Breast epithelium (tissue), 4 donors: ENCODE measurements at regions not wholly inside any gene's neighbourhood (a gene's known extent, or its start where the extent isn't known, plus 50 kb on each side); places are given as distances from the start of the nearest gene placed in this dataset.

Experiments
- DNase-seq, 2 donors: peaks; one replicate each; pipeline ENCODE4 v3.0.0-alpha.2; 2019; ENCODE audit warnings: low spot score in 2 of 2
- H3K27ac ChIP-seq, 2 donors: fragments of 200-600 bp; sonication (generic) in 1 of 2; one replicate each; pipeline ENCODE4 v1.5.1; 2016 to 2019; ENCODE audit warnings: mild to moderate bottlenecking in 1 of 2
- H3K27me3 ChIP-seq, 2 donors: fragments of 200-600 bp; sonication (generic) in 1 of 2; one replicate each; pipeline versions ENCODE4 v1.5.1 to v1.6.0; 2017 to 2019; ENCODE audit warnings: control low read depth in 1 of 2, mild to moderate bottlenecking in 1 of 2
- H3K36me3 ChIP-seq: fragments of 200-600 bp; one replicate; pipeline ENCODE4 v1.5.1; 2019
- H3K4me1 ChIP-seq, 2 donors: fragments of 200-600 bp; sonication (generic); one replicate each; pipeline ENCODE4 v1.5.1; 2016 to 2019; ENCODE audit warnings: control low read depth in 1 of 2
- H3K4me3 ChIP-seq, 3 donors: fragments of 200-600 bp; sonication (generic); 1 replicate in 2 of 3; 2 replicates in 1 of 3; pipeline ENCODE4 v1.5.1; 2016 to 2019; ENCODE audit warnings: mild to moderate bottlenecking in 3 of 3, moderate library complexity in 2 of 3
- H3K9me3 ChIP-seq, 2 donors: fragments of 200-600 bp; sonication (generic) in 1 of 2; one replicate each; pipeline ENCODE4 v1.5.1; 2016 to 2019; ENCODE audit warnings: control low read depth in 1 of 2
- CTCF ChIP-seq, 3 donors: fragments of 450-650 bp; IDR thresholded peaks; one replicate each; pipeline ENCODE4 v1.5.1; 2016 to 2017; ENCODE audit warnings: antibody characterized with exemption in 3 of 3, mild to moderate bottlenecking in 3 of 3, moderate library complexity in 3 of 3
- POLR2A ChIP-seq: fragments of 450-650 bp; IDR thresholded peaks from one replicate; pipeline ENCODE4 v1.6.1; 2016; ENCODE audit warnings: antibody characterized with exemption, mild to moderate bottlenecking, moderate library complexity
- POLR2AphosphoS5 ChIP-seq, 3 donors: sonication (generic); formaldehyde crosslinking; IDR thresholded peaks; one replicate each; pipeline ENCODE4 v1.6.1; 2017; ENCODE audit warnings: antibody characterized with exemption in 3 of 3
- intact Hi-C: fragments of 100-400 bp; cut with DNase I; formaldehyde crosslinking; loops from one replicate; pipeline ENCODE4 v1.15.1; 2023; ENCODE audit warnings: low total_unique reads

- DNase-seq: no peak
- intact Hi-C loops: no loop called here
- TF ChIP-seq POLR2AphosphoS5 (IDR thresholded peaks at IDR 0.05) (no peak), POLR2A (no peak), CTCF (IDR thresholded peaks at IDR 0.05) (no peak)
- Histone ChIP-seq H3K4me1 (no peaks in the 10 kb centered on the region), H3K27ac (no peak overlapping the region), H3K9me3 (no peaks in the 10 kb centered on the region), H3K36me3 (no peaks in the 10 kb centered on the region), H3K4me3 (no peak overlapping the region), H3K27me3 (no peaks in the 10 kb centered on the region)
Measured at GRCh38 chr11:37087650-37088572, 489.9 kb upstream of the RAG2 start.

GRCh38 chr11:37078521-37078920, 480.5 kb upstream of the RAG2 start:
- no peak overlapping the region for H3K27ac ChIP-seq
- intact Hi-C loops: no loop called here
- H3K36me3 ChIP-seq: no peaks in the 10 kb centered on the region
- TF ChIP-seq POLR2AphosphoS5 (IDR thresholded peaks at IDR 0.05) (no peak), POLR2A (no peak), CTCF (IDR thresholded peaks at IDR 0.05) (no peak)
- H3K4me1 ChIP-seq: no peaks in the 10 kb centered on the region
- H3K9me3 ChIP-seq: no peaks in the 10 kb centered on the region
- no peaks in the 10 kb centered on the region for H3K27me3 ChIP-seq
- H3K4me3 ChIP-seq: no peak overlapping the region
- DNase-seq: no peak

- no peak for TF ChIP-seq POLR2A
- no peak for TF ChIP-seq POLR2AphosphoS5 (IDR thresholded peaks at IDR 0.05)
- no peak for TF ChIP-seq CTCF (IDR thresholded peaks at IDR 0.05)
- no peaks in the 10 kb centered on the region for H3K4me1 ChIP-seq
Measured at GRCh38 chr11:37076866-37077265, 478.8 kb upstream of the RAG2 start.

GRCh38 chr11:37072538-37073055, 474.6 kb upstream of the RAG2 start:
- Histone ChIP-seq H3K27me3 (no peaks in the 10 kb centered on the region), H3K36me3 (no peaks in the 10 kb centered on the region), H3K4me1 (no peaks in the 10 kb centered on the region), H3K27ac (no peak overlapping the region), H3K4me3 (no peak overlapping the region), H3K9me3 (no peaks in the 10 kb centered on the region)
- intact Hi-C loops: no loop called here
- no peak for DNase-seq
- TF ChIP-seq POLR2A: no peak
- TF ChIP-seq POLR2AphosphoS5 (IDR thresholded peaks at IDR 0.05): no peak
- TF ChIP-seq CTCF (IDR thresholded peaks at IDR 0.05): no peak

More at GRCh38 chr11:37076866-37077265, 478.8 kb upstream of the RAG2 start:
- H3K27me3 ChIP-seq: no peaks in the 10 kb centered on the region
- H3K4me3 ChIP-seq: no peak overlapping the region
- DNase-seq: no peak
- H3K27ac ChIP-seq: no peak overlapping the region
- no peaks in the 10 kb centered on the region for H3K9me3 ChIP-seq
- intact Hi-C loops: no loop called here
- H3K36me3 ChIP-seq: no peaks in the 10 kb centered on the region

GRCh38 chr11:37050311-37050710, 452.3 kb upstream of the RAG2 start:
- no peak for TF ChIP-seq POLR2AphosphoS5 (IDR thresholded peaks at IDR 0.05)
- no peak for TF ChIP-seq CTCF (IDR thresholded peaks at IDR 0.05)
- TF ChIP-seq POLR2A: no peak
- no peaks in the 10 kb centered on the region for H3K36me3 ChIP-seq
- no peak overlapping the region for H3K27ac ChIP-seq
- intact Hi-C loops: no loop called here
- no peaks in the 10 kb centered on the region for H3K9me3 ChIP-seq
- H3K4me3 ChIP-seq: no peak overlapping the region
- DNase-seq: no peak
- no peaks in the 10 kb centered on the region for H3K27me3 ChIP-seq
- H3K4me1 ChIP-seq: no peaks in the 10 kb centered on the region
